ENCODE measurements at regions not wholly inside any gene's neighbourhood (a gene's known extent, or its start where the extent isn't known, plus 50 kb on each side); places are given as distances from the start of the nearest gene placed in this dataset.

DNA sequence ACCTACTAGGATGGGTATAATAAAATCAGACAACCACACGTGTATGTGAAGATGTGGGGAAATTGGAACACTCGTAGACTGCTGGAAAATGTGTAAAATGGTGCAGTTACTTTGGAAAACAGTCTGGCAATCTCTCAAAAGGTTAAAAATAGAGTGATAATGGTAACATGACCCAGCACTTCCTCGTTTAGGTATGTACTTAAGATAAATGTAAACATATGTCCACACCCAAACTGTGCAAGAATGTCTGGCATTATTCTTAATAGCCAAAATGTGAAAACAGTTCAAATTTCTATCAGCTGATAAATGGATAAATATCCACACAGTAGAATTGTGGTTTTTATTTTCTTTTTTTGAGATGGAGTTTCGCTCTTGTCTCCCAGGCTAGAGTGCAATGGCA lies 272.8 kb downstream of the ZNF248 start:
- H3K4me3 Mint-ChIP-seq, result no peak overlapping the region
- H3K4me1 ChIP-seq (ENCODE audit: control insufficient read depth in 1 of 2, extremely low read depth in 1 of 2, insufficient read depth in 2 of 2, low read length in 2 of 2), result no peaks in the 10 kb centered on the region
- ChIA-PET CTCF (no interaction called here), POLR2A (no interaction called here)
- H3K27ac ChIP-seq (ENCODE audit: low read length), result no peak overlapping the region
- no peaks in the 10 kb centered on the region for H3K36me3 ChIP-seq (ENCODE audit: control insufficient read depth in 2 of 2, extremely low read depth in 1 of 2, insufficient read depth in 1 of 2, low read length in 1 of 2)
- H3K27me3 ChIP-seq (replicated peaks in 1 of 2; ENCODE audit: control insufficient read depth in 2 of 2, extremely low read depth in 1 of 2, insufficient read depth in 2 of 2, low read length in 1 of 2), result no peaks in the 10 kb centered on the region
- no CpG with 5 or more reads among the region's 4 CpGs for WGBS (ENCODE audit: insufficient coverage)
- H3K36me3 Mint-ChIP-seq, result no peaks in the 10 kb centered on the region
- no peaks in the 10 kb centered on the region for H3K9me3 ChIP-seq
- ATAC-seq (replicated peaks in 1 of 4) (no peak), DNase-seq (no peak)
- H3K4me3 ChIP-seq (ENCODE audit: control insufficient read depth in 1 of 2, extremely low read depth in 1 of 2, low read length in 1 of 2), result no peak overlapping the region
- H3K9me3 Mint-ChIP-seq, result peaks cover 5 to 17% (median 13%) of the 10 kb centered on the region in 3 donors
- no peak overlapping the region for H3K27ac Mint-ChIP-seq
- no peaks in the 10 kb centered on the region for H3K4me1 Mint-ChIP-seq
- H3K27me3 Mint-ChIP-seq, result no peaks in the 10 kb centered on the region

DNA sequence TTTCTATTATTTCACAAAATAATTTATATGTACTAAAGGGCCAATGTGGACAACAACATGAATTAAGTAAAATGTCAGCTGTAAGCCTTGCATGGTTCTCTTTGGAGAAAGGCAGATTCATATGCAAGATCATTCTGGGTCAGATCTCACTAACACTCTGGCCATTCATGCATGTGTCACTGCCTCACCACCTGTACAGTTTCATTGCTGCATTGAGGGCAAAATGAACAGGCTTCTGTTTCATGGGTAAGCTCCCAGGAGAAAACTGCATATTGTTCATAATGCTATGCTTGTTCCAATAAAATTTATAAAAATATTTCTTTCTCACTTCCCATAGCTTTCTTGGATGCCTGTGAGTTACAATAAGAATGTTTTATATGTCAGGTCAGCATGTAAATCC lies 275.2 kb downstream of the ZNF248 start:
- H3K36me3 Mint-ChIP-seq, result no peaks in the 10 kb centered on the region
- H3K27ac Mint-ChIP-seq, result no peak overlapping the region
- ChIA-PET POLR2A (no interaction called here), CTCF (no interaction called here)
- Histone ChIP-seq H3K4me1 (ENCODE audit: control insufficient read depth in 1 of 2, extremely low read depth in 1 of 2, insufficient read depth in 2 of 2, low read length in 2 of 2) (no peaks in the 10 kb centered on the region), H3K4me3 (ENCODE audit: control insufficient read depth in 1 of 2, extremely low read depth in 1 of 2, low read length in 1 of 2) (no peak overlapping the region), H3K27ac (ENCODE audit: low read length) (no peak overlapping the region), H3K36me3 (ENCODE audit: control insufficient read depth in 2 of 2, extremely low read depth in 1 of 2, insufficient read depth in 1 of 2, low read length in 1 of 2) (no peaks in the 10 kb centered on the region), H3K27me3 (replicated peaks in 1 of 2; ENCODE audit: control insufficient read depth in 2 of 2, extremely low read depth in 1 of 2, insufficient read depth in 2 of 2, low read length in 1 of 2) (no peaks in the 10 kb centered on the region), H3K9me3 (no peaks in the 10 kb centered on the region)
- H3K4me3 Mint-ChIP-seq, result no peak overlapping the region
- peaks cover 4 to 20% (median 7%) of the 10 kb centered on the region in 3 donors for H3K9me3 Mint-ChIP-seq
- DNase-seq (no peak), ATAC-seq (replicated peaks in 1 of 4) (no peak)
- H3K27me3 Mint-ChIP-seq, result no peaks in the 10 kb centered on the region
- no peaks in the 10 kb centered on the region for H3K4me1 Mint-ChIP-seq

DNA sequence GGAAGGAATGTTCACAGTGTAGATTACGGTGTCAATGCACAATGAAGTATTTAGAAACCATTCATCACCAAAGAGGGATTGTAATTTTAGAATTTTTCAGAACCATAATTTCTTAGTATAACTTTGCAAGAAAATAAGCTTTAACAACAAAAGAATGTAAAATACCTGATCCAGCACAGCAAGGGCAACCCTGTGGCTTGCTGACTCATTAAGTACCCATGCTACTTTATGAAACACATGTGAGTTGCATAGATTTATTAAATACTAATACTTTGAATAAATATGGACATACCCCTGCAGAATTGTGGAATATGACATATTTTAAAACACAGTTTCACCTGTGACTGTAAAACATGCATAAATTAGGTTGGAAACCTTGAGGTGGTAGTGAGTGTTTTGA lies 281.3 kb downstream of the ZNF248 start:
- no peak overlapping the region for H3K27ac ChIP-seq (ENCODE audit: low read length)
- H3K4me3 ChIP-seq (ENCODE audit: control insufficient read depth in 1 of 2, extremely low read depth in 1 of 2, low read length in 1 of 2), result no peak overlapping the region
- WGBS (ENCODE audit: insufficient coverage), result no CpG with 5 or more reads among the region's 1 CpG
- CTCF ChIA-PET, result no interaction called here
- peaks cover 10 to 19% (median 15%) of the 10 kb centered on the region in 3 donors for H3K9me3 Mint-ChIP-seq
- H3K27me3 ChIP-seq (replicated peaks in 1 of 2; ENCODE audit: control insufficient read depth in 2 of 2, extremely low read depth in 1 of 2, insufficient read depth in 2 of 2, low read length in 1 of 2), result no peaks in the 10 kb centered on the region
- no peak overlapping the region for H3K27ac Mint-ChIP-seq
- peaks cover 4% of the 10 kb centered on the region for H3K9me3 ChIP-seq
- H3K4me1 ChIP-seq (ENCODE audit: control insufficient read depth in 1 of 2, extremely low read depth in 1 of 2, insufficient read depth in 2 of 2, low read length in 2 of 2), result no peaks in the 10 kb centered on the region
- POLR2A ChIA-PET, result no interaction called here
- no peak for DNase-seq
- H3K36me3 Mint-ChIP-seq, result no peaks in the 10 kb centered on the region
- no peak for ATAC-seq (replicated peaks in 1 of 4)
- no peaks in the 10 kb centered on the region for H3K4me1 Mint-ChIP-seq
- no peak overlapping the region for H3K4me3 Mint-ChIP-seq
- no peaks in the 10 kb centered on the region for H3K36me3 ChIP-seq (ENCODE audit: control insufficient read depth in 2 of 2, extremely low read depth in 1 of 2, insufficient read depth in 1 of 2, low read length in 1 of 2)
- H3K27me3 Mint-ChIP-seq, result no peaks in the 10 kb centered on the region

DNA sequence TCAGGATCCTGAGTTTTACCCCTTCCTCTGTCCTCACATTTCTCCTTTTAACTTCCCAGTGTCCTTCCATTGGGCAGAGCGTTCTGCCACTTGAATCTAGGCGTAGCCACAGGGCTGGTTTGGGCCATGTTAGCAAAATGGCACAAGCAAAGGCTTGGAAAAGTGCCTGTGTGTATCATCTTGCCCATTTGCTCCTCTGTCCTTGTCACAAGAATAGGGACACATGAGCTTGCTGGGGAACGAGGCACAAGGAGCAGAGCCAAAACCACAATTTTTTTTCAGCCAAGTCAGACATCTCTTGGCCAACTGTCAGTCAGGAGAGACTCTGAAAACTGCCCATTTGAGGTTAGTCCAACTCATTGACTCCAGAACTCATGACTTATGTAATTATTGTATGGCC lies 285.2 kb downstream of the ZNF248 start:
- H3K9me3 Mint-ChIP-seq, result peaks cover 17 to 29% (median 20%) of the 10 kb centered on the region in 3 donors
- no peaks in the 10 kb centered on the region for H3K27me3 Mint-ChIP-seq
- POLR2A ChIA-PET, result interaction anchor here in 1 of 2 donors (0.6 kb wide), 1 partner anchor 83 kb away, joined by 9 read pairs; no protein-coding TSS in a partner anchor
- CTCF ChIA-PET, result no interaction called here
- Histone ChIP-seq H3K4me3 (ENCODE audit: control insufficient read depth in 1 of 2, extremely low read depth in 1 of 2, low read length in 1 of 2) (no peak overlapping the region), H3K36me3 (ENCODE audit: control insufficient read depth in 2 of 2, extremely low read depth in 1 of 2, insufficient read depth in 1 of 2, low read length in 1 of 2) (no peaks in the 10 kb centered on the region), H3K27me3 (replicated peaks in 1 of 2; ENCODE audit: control insufficient read depth in 2 of 2, extremely low read depth in 1 of 2, insufficient read depth in 2 of 2, low read length in 1 of 2) (no peaks in the 10 kb centered on the region), H3K4me1 (ENCODE audit: control insufficient read depth in 1 of 2, extremely low read depth in 1 of 2, insufficient read depth in 2 of 2, low read length in 2 of 2) (no peaks in the 10 kb centered on the region), H3K27ac (ENCODE audit: low read length) (no peak overlapping the region), H3K9me3 (peaks cover 6% of the 10 kb centered on the region)
- no peak for ATAC-seq (replicated peaks in 1 of 4)
- H3K36me3 Mint-ChIP-seq, result no peaks in the 10 kb centered on the region
- DNase-seq, result no peak
- WGBS (ENCODE audit: insufficient coverage), result 66% methylated on average over 3 of the region's 3 CpGs
- no peak overlapping the region for H3K27ac Mint-ChIP-seq
- H3K4me1 Mint-ChIP-seq, result no peaks in the 10 kb centered on the region
- no peak overlapping the region for H3K4me3 Mint-ChIP-seq

DNA sequence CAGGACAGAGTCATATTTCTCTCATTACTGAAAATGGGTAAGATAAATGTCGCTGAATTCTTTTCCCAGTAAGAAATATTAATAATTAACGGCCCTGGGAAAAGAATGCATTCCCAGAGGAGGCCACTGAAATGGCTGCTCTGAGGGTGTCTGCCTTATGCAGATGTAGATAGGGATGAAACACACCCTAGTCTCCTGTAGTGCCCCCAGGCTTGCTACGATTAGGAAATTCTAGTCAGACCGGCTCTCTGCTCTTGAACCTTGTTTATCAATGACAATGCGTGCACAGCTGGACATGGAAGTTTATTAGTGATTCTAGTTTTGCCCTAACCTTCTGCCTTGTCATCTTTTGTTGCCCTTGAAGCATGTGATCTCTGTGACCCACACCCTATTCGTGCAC lies 291.1 kb downstream of the ZNF248 start:
- Mint-ChIP-seq H3K36me3 (no peaks in the 10 kb centered on the region), H3K4me1 (no peaks in the 10 kb centered on the region), H3K4me3 (no peak overlapping the region), H3K27ac (no peak overlapping the region), H3K9me3 (peaks cover 12 to 23% (median 14%) of the 10 kb centered on the region in 3 donors), H3K27me3 (no peaks in the 10 kb centered on the region)
- no peak overlapping the region for H3K27ac ChIP-seq (ENCODE audit: low read length)
- 80% methylated on average over 1 of the region's 6 CpGs for WGBS (ENCODE audit: insufficient coverage)
- H3K4me3 ChIP-seq (ENCODE audit: control insufficient read depth in 1 of 2, extremely low read depth in 1 of 2, low read length in 1 of 2), result no peak overlapping the region
- ATAC-seq (replicated peaks in 1 of 4) (no peak), DNase-seq (no peak)
- ChIA-PET POLR2A (no interaction called here), CTCF (no interaction called here)
- no peaks in the 10 kb centered on the region for H3K27me3 ChIP-seq (replicated peaks in 1 of 2; ENCODE audit: control insufficient read depth in 2 of 2, extremely low read depth in 1 of 2, insufficient read depth in 2 of 2, low read length in 1 of 2)
- H3K4me1 ChIP-seq (ENCODE audit: control insufficient read depth in 1 of 2, extremely low read depth in 1 of 2, insufficient read depth in 2 of 2, low read length in 2 of 2), result no peaks in the 10 kb centered on the region
- H3K36me3 ChIP-seq (ENCODE audit: control insufficient read depth in 2 of 2, extremely low read depth in 1 of 2, insufficient read depth in 1 of 2, low read length in 1 of 2), result no peaks in the 10 kb centered on the region
- peaks cover 3% of the 10 kb centered on the region for H3K9me3 ChIP-seq

DNA sequence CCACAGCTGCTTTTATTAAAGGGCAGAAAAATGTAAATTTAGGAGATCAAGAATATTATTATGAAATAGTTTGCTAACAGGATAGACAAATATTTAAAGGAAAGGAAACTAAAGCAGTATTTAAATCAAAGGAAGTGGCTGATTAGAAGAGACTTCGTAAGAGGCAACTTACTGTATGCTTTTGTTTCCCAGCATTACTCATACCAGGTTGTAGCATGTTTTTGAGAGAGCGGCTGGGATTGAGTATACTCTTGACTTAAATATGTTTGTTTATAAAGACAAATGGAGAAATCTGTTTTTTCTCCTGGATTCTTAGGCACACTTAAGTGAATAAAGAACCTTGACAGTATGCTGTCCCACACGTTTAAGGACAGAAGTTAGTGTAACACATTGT lies 293.7 kb downstream of the ZNF248 start:
- Mint-ChIP-seq H3K9me3 (peaks cover 13 to 17% (median 14%) of the 10 kb centered on the region in 3 donors), H3K36me3 (no peaks in the 10 kb centered on the region), H3K27me3 (no peaks in the 10 kb centered on the region), H3K4me1 (no peaks in the 10 kb centered on the region), H3K27ac (no peak overlapping the region), H3K4me3 (no peak overlapping the region)
- H3K4me3 ChIP-seq (ENCODE audit: control insufficient read depth in 1 of 2, extremely low read depth in 1 of 2, low read length in 1 of 2), result no peak overlapping the region
- ChIA-PET CTCF (no interaction called here), POLR2A (no interaction called here)
- no peaks in the 10 kb centered on the region for H3K9me3 ChIP-seq
- ATAC-seq (replicated peaks in 1 of 4) (no peak), DNase-seq (no peak)
- no peaks in the 10 kb centered on the region for H3K36me3 ChIP-seq (ENCODE audit: control insufficient read depth in 2 of 2, extremely low read depth in 1 of 2, insufficient read depth in 1 of 2, low read length in 1 of 2)
- no CpG with 5 or more reads among the region's 3 CpGs for WGBS (ENCODE audit: insufficient coverage)
- no peaks in the 10 kb centered on the region for H3K4me1 ChIP-seq (ENCODE audit: control insufficient read depth in 1 of 2, extremely low read depth in 1 of 2, insufficient read depth in 2 of 2, low read length in 2 of 2)
- H3K27ac ChIP-seq (ENCODE audit: low read length), result no peak overlapping the region
- H3K27me3 ChIP-seq (replicated peaks in 1 of 2; ENCODE audit: control insufficient read depth in 2 of 2, extremely low read depth in 1 of 2, insufficient read depth in 2 of 2, low read length in 1 of 2), result no peaks in the 10 kb centered on the region

DNA sequence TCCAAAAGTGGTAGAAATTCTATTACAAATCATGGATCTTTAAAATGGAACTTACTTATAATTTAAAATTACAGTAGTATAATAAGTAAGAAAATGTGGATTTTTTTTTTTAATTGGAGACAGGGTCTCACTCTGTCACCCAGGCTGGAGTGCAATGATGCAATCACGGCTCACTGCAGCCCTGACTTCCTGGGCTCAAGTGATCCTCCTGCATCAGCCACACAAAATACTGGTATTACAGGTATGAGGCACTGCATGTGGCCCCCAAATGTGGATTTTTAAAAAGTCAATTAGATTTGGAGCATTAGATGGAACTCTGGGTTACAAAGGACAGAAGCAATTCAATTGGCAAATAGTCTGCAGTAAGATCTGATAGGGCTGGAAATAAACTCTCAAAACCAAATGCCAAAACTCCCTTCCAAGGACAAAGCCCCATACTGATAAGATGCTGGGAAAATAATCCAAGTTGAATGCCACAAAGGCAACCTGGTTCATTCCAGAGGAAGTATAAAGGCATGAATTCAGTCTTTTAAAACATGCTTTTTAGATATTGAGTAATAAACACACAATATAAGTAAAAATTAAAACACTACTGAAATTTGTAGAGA lies 294.2 kb downstream of the ZNF248 start:
- Mint-ChIP-seq H3K4me1 (no peaks in the 10 kb centered on the region), H3K9me3 (peaks cover 8 to 12% (median 12%) of the 10 kb centered on the region in 3 donors), H3K27me3 (no peaks in the 10 kb centered on the region), H3K4me3 (no peak overlapping the region), H3K27ac (no peak overlapping the region), H3K36me3 (no peaks in the 10 kb centered on the region)
- POLR2A ChIA-PET, result no interaction called here
- no peak for DNase-seq
- no peak overlapping the region for H3K4me3 ChIP-seq (ENCODE audit: control insufficient read depth in 1 of 2, extremely low read depth in 1 of 2, low read length in 1 of 2)
- CTCF ChIA-PET, result no interaction called here
- no peak overlapping the region for H3K27ac ChIP-seq (ENCODE audit: low read length)
- ATAC-seq (replicated peaks in 1 of 4), result no peak
- WGBS (ENCODE audit: insufficient coverage), result no CpG with 5 or more reads among the region's 1 CpG
- H3K4me1 ChIP-seq (ENCODE audit: control insufficient read depth in 1 of 2, extremely low read depth in 1 of 2, insufficient read depth in 2 of 2, low read length in 2 of 2), result no peaks in the 10 kb centered on the region
- no peaks in the 10 kb centered on the region for H3K9me3 ChIP-seq
- H3K36me3 ChIP-seq (ENCODE audit: control insufficient read depth in 2 of 2, extremely low read depth in 1 of 2, insufficient read depth in 1 of 2, low read length in 1 of 2), result no peaks in the 10 kb centered on the region
- no peaks in the 10 kb centered on the region for H3K27me3 ChIP-seq (replicated peaks in 1 of 2; ENCODE audit: control insufficient read depth in 2 of 2, extremely low read depth in 1 of 2, insufficient read depth in 2 of 2, low read length in 1 of 2)
